ENCODE measurements at regions not wholly inside any gene's neighbourhood (a gene's known extent, or its start where the extent isn't known, plus 50 kb on each side); places are given as distances from the start of the nearest gene placed in this dataset.

DNA sequence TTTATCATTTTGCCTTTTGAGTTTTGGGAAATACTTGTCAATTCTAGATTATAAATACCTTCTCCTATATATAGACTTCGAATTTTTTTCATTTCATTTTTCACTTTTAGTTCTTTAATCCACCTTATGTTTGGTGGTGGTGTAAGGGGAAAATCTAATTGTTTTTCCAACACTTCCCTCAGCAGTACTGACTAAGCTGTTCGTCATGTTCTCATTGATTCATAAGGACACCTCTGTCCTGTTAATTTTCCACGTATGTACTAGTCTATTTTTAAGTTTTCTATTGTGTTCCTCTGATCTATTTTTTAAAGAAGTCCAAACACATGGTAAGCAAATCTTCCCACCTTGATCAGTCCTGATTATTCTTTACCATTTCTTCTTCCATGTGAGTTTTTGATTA, 254.2 kb downstream of the SYK start:
- TF ChIP-seq EZH2 (IDR thresholded peaks at IDR 0.05; ENCODE audit: low read length, unreplicated experiment): no peak
- TF ChIP-seq, protein P1, sequence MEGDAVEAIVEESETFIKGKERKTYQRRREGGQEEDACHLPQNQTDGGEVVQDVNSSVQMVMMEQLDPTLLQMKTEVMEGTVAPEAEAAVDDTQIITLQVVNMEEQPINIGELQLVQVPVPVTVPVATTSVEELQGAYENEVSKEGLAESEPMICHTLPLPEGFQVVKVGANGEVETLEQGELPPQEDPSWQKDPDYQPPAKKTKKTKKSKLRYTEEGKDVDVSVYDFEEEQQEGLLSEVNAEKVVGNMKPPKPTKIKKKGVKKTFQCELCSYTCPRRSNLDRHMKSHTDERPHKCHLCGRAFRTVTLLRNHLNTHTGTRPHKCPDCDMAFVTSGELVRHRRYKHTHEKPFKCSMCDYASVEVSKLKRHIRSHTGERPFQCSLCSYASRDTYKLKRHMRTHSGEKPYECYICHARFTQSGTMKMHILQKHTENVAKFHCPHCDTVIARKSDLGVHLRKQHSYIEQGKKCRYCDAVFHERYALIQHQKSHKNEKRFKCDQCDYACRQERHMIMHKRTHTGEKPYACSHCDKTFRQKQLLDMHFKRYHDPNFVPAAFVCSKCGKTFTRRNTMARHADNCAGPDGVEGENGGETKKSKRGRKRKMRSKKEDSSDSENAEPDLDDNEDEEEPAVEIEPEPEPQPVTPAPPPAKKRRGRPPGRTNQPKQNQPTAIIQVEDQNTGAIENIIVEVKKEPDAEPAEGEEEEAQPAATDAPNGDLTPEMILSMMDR (conservative IDR thresholded peaks at IDR 0.05; ENCODE audit: low read depth, low read length): no peak

Measured in PC-3 (cell line).